ENCODE measurements at regions not wholly inside any gene's neighbourhood (a gene's known extent, or its start where the extent isn't known, plus 50 kb on each side); places are given as distances from the start of the nearest gene placed in this dataset.

DNA sequence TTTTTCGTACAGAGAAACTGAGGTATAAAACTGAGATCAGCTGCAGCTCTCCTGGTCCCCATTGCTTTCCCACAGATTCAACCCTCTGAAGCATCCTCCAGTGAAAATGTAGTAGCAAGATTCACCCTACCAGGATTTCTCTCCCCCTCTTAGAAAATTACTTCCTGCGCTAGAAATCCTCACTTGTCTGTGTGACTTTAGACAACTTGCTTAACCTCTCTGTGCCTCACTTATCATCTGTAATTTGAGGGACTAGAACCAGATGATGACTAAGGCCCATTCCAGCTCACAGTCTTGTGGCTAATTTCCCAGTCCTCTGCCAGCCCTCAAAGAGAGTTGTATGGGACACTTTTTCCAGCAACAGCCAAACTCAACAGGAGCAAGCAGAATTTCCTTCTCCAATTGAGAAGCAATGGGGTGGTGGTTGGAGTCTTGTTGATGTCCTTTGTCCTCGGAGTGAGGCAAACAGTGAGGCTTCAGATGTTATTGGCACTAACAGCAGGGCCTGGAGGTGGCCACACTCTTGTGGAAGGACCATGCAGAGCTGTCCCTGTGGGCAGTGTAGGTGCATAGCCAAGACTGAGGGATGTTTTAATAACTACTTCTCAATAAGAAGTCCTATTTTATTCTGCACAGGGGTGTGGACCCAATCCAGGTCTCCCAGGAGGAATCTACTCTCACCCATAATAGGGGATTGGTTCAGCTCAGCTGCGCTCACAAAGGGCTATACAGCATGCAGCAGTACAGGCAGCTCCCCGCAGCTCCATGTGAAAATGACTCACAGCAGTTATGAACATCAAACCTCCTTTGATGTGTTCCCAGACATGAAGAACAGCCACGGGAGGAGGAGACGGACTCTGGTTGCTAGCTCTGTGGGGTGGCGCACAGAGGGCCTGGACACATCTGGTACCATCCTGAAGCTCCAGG is 200.1 kb downstream of the DAD1 start:
- TF ChIP-seq, protein P1, sequence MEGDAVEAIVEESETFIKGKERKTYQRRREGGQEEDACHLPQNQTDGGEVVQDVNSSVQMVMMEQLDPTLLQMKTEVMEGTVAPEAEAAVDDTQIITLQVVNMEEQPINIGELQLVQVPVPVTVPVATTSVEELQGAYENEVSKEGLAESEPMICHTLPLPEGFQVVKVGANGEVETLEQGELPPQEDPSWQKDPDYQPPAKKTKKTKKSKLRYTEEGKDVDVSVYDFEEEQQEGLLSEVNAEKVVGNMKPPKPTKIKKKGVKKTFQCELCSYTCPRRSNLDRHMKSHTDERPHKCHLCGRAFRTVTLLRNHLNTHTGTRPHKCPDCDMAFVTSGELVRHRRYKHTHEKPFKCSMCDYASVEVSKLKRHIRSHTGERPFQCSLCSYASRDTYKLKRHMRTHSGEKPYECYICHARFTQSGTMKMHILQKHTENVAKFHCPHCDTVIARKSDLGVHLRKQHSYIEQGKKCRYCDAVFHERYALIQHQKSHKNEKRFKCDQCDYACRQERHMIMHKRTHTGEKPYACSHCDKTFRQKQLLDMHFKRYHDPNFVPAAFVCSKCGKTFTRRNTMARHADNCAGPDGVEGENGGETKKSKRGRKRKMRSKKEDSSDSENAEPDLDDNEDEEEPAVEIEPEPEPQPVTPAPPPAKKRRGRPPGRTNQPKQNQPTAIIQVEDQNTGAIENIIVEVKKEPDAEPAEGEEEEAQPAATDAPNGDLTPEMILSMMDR (IDR thresholded peaks at IDR 0.05) = no peak
- TF ChIP-seq EZH2 (IDR thresholded peaks at IDR 0.05; ENCODE audit: borderline replicate concordance, insufficient read depth, low read depth, low read length, poor library complexity, severe bottlenecking) = no peak
